Thyroid gland (tissue), 4 donors: ENCODE measurements at regions not wholly inside any gene's neighbourhood (a gene's known extent, or its start where the extent isn't known, plus 50 kb on each side); places are given as distances from the start of the nearest gene placed in this dataset.

Experiments
- DNase-seq, 2 donors: peaks; one replicate each; pipeline ENCODE4 v3.0.0-alpha.2; 2019
- H3K27ac ChIP-seq, 3 donors: fragments of 200-600 bp; sonication (generic); 1 replicate in 2 of 3; 2 replicates in 1 of 3; pipeline ENCODE4 v1.5.1; 2016 to 2019; ENCODE audit warnings: mild to moderate bottlenecking in 1 of 3, moderate library complexity in 1 of 3
- H3K27me3 ChIP-seq: fragments of 200-600 bp; sonication (generic); one replicate; pipeline ENCODE4 v1.5.1; 2019
- H3K36me3 ChIP-seq, 2 donors: fragments of 200-600 bp; sonication (generic); one replicate each; pipeline ENCODE4 v1.5.1; 2016 to 2019
- H3K4me1 ChIP-seq, 2 donors: fragments of 200-600 bp; sonication (generic); one replicate each; pipeline ENCODE4 v1.5.1; 2017 to 2019
- H3K4me3 ChIP-seq, 3 donors: fragments of 200-600 bp; sonication (generic); replicated peaks in 1 of 3; 1 replicate in 2 of 3; 2 replicates in 1 of 3; pipeline ENCODE4 v1.5.1; 2016; ENCODE audit warnings: mild to moderate bottlenecking in 1 of 3
- H3K9me3 ChIP-seq: fragments of 200-600 bp; sonication (generic); one replicate; pipeline ENCODE4 v1.5.1; 2017
- CTCF ChIP-seq, 6 experiments: fragments of 200-600 bp in 3 of 6; fragments of 450-650 bp in 3 of 6; sonication (generic) in 3 of 6; IDR thresholded peaks; one replicate each; pipeline ENCODE4 v1.5.1; 2016 to 2019; ENCODE audit warnings: antibody characterized with exemption in 6 of 6, mild to moderate bottlenecking in 2 of 6, inconsistent platforms in 1 of 6, moderate library complexity in 1 of 6
- POLR2A ChIP-seq, 2 donors: fragments of 450-650 bp; IDR thresholded peaks; one replicate each; pipeline ENCODE4 v1.6.1; 2017; ENCODE audit warnings: antibody characterized with exemption in 2 of 2, mild to moderate bottlenecking in 2 of 2, moderate library complexity in 1 of 2
- WGBS, 2 donors: methylation state at CpG; one replicate each; pipeline ENCODE4 v1.1.5; 2017; 5-methylcytosine and 5-hydroxymethylcytosine counted together
- intact Hi-C: fragments of 100-400 bp; cut with DNase I; formaldehyde crosslinking; loops from one replicate; pipeline ENCODE4 v1.15.1; 2023

GRCh38 chr3:182410051-182410450 lies 383.3 kb upstream of the ATP11B start:
- 72 to 79% methylated on average over 5 of the region's 5 CpGs for WGBS, 2 donors
- H3K4me1 ChIP-seq: no peaks in the 10 kb centered on the region
- intact Hi-C loops: no loop called here
- no peak for DNase-seq
- no peak overlapping the region for H3K4me3 ChIP-seq
- H3K9me3 ChIP-seq: no peaks in the 10 kb centered on the region
- TF ChIP-seq POLR2A (IDR thresholded peaks at IDR 0.05) (no peak), CTCF (IDR thresholded peaks at IDR 0.05) (no peak)
- H3K27me3 ChIP-seq: no peaks in the 10 kb centered on the region
- H3K27ac ChIP-seq: no peak overlapping the region
- H3K36me3 ChIP-seq: no peaks in the 10 kb centered on the region

- Histone ChIP-seq H3K27ac (no peak overlapping the region), H3K27me3 (no peaks in the 10 kb centered on the region), H3K4me1 (no peaks in the 10 kb centered on the region), H3K4me3 (no peak overlapping the region), H3K36me3 (no peaks in the 10 kb centered on the region), H3K9me3 (no peaks in the 10 kb centered on the region)
- WGBS, 2 donors: 73 to 75% methylated on average over 2 of the region's 2 CpGs
- intact Hi-C loops: no loop called here
- DNase-seq: no peak
- TF ChIP-seq POLR2A (IDR thresholded peaks at IDR 0.05): no peak
- TF ChIP-seq CTCF (IDR thresholded peaks at IDR 0.05): no peak
These were observed 381.2 kb upstream of the ATP11B start for GRCh38 chr3:182412066-182412465.

- no peaks in the 10 kb centered on the region for H3K9me3 ChIP-seq
- H3K4me1 ChIP-seq: no peaks in the 10 kb centered on the region
- H3K27ac ChIP-seq: no peak overlapping the region
- no peaks in the 10 kb centered on the region for H3K27me3 ChIP-seq
- WGBS, 2 donors: 47% methylated on average over 1 of the region's 1 CpG
- H3K4me3 ChIP-seq: no peak overlapping the region
- TF ChIP-seq CTCF (IDR thresholded peaks at IDR 0.05) (no peak), POLR2A (IDR thresholded peaks at IDR 0.05) (no peak)
- H3K36me3 ChIP-seq: no peaks in the 10 kb centered on the region
- no peak for DNase-seq
- intact Hi-C loops: no loop called here
These were observed 380.2 kb upstream of the ATP11B start for GRCh38 chr3:182413061-182413460.

GRCh38 chr3:182413682-182414081 lies 379.6 kb upstream of the ATP11B start:
- 65 to 70% methylated on average over 1 of the region's 1 CpG for WGBS, 2 donors
- no peaks in the 10 kb centered on the region for H3K27me3 ChIP-seq
- no peaks in the 10 kb centered on the region for H3K9me3 ChIP-seq
- TF ChIP-seq POLR2A (IDR thresholded peaks at IDR 0.05) (no peak), CTCF (IDR thresholded peaks at IDR 0.05) (no peak)
- DNase-seq: no peak
- no peak overlapping the region for H3K27ac ChIP-seq
- H3K36me3 ChIP-seq: no peaks in the 10 kb centered on the region
- no peaks in the 10 kb centered on the region for H3K4me1 ChIP-seq
- no peak overlapping the region for H3K4me3 ChIP-seq
- intact Hi-C loops: no loop called here

- Histone ChIP-seq H3K27ac (no peak overlapping the region), H3K4me3 (no peak overlapping the region), H3K27me3 (no peaks in the 10 kb centered on the region), H3K4me1 (no peaks in the 10 kb centered on the region), H3K36me3 (no peaks in the 10 kb centered on the region), H3K9me3 (no peaks in the 10 kb centered on the region)
- 32 to 44% methylated on average over 3 of the region's 3 CpGs for WGBS, 2 donors
- TF ChIP-seq POLR2A (IDR thresholded peaks at IDR 0.05): no peak
- no peak for TF ChIP-seq CTCF (IDR thresholded peaks at IDR 0.05)
- no peak for DNase-seq
- intact Hi-C loops: no loop called here
These were observed 378.7 kb upstream of the ATP11B start for GRCh38 chr3:182414586-182414985.
